CD14-positive monocyte (primary cell): ENCODE measurements at regions not wholly inside any gene's neighbourhood (a gene's known extent, or its start where the extent isn't known, plus 50 kb on each side); places are given as distances from the start of the nearest gene placed in this dataset.

Experiments
- DNase-seq, 3 donors: peaks; one replicate each; pipeline ENCODE4 v3.0.0-alpha.2; 2011 to 2022
- H2AFZ ChIP-seq: 2 replicates; pipeline ENCODE4 v1.6.0; 2012; ENCODE audit warnings: mild to moderate bottlenecking, low read depth, low read length, inconsistent platforms; ENCODE audit not compliant: insufficient read depth, poor library complexity, severe bottlenecking
- H3K27ac ChIP-seq, 2 donors: 1 replicate in 1 of 2; 2 replicates in 1 of 2; pipeline ENCODE4 v1.5.1; 2012 to 2013; ENCODE audit warnings: low read length in 2 of 2, control low read depth in 1 of 2, inconsistent platforms in 1 of 2, low read depth in 1 of 2, mild to moderate bottlenecking in 1 of 2
- H3K27me3 ChIP-seq, 2 donors: one replicate each; pipeline versions ENCODE4 v1.6.0 to v1.6.1; 2011 to 2013; ENCODE audit warnings: low read length in 2 of 2; ENCODE audit not compliant: control insufficient read depth in 2 of 2, insufficient read depth in 2 of 2
- H3K36me3 ChIP-seq, 2 donors: replicated peaks in 1 of 2; 1 replicate in 1 of 2; 2 replicates in 1 of 2; pipeline versions ENCODE4 v1.5.1 to v1.6.1; 2012 to 2013; ENCODE audit warnings: low read length in 2 of 2, control low read depth in 1 of 2, inconsistent platforms in 1 of 2, mild to moderate bottlenecking in 1 of 2; ENCODE audit not compliant: insufficient read depth in 2 of 2, control insufficient read depth in 1 of 2
- H3K4me1 ChIP-seq, 2 donors: 1 replicate in 1 of 2; 2 replicates in 1 of 2; pipeline versions ENCODE4 v1.5.1 to v1.6.1; 2012 to 2013; ENCODE audit warnings: low read length in 2 of 2, control low read depth in 1 of 2, inconsistent platforms in 1 of 2, mild to moderate bottlenecking in 1 of 2, moderate library complexity in 1 of 2; ENCODE audit not compliant: insufficient read depth in 2 of 2, control insufficient read depth in 1 of 2
- H3K4me2 ChIP-seq: replicated peaks from 2 replicates; pipeline ENCODE3; 2012; ENCODE audit warnings: low read length, moderate library complexity, mild to moderate bottlenecking; ENCODE audit not compliant: poor library complexity, severe bottlenecking; ENCODE audit errors: extremely low read depth
- H3K4me3 ChIP-seq, 3 experiments: fragments of 200-600 bp in 1 of 3; sonication (generic) in 1 of 3; replicated peaks in 1 of 3; 1 replicate in 2 of 3; 2 replicates in 1 of 3; pipeline ENCODE4 v1.5.1; 2011 to 2013; ENCODE audit warnings: low read length in 3 of 3, mild to moderate bottlenecking in 3 of 3, control low read depth in 2 of 3, low read depth in 2 of 3, inconsistent platforms in 1 of 3, moderate library complexity in 1 of 3
- H3K79me2 ChIP-seq: 2 replicates; pipeline ENCODE4 v1.6.0; 2012; ENCODE audit warnings: mild to moderate bottlenecking, control low read depth, inconsistent platforms, low read length, moderate library complexity; ENCODE audit not compliant: insufficient read depth
- H3K9ac ChIP-seq: 2 replicates; pipeline ENCODE4 v1.6.0; 2017; ENCODE audit warnings: low read length, mild to moderate bottlenecking; ENCODE audit not compliant: insufficient read depth, poor library complexity, severe bottlenecking
- H3K9me3 ChIP-seq, 2 donors: replicated peaks in 1 of 2; 1 replicate in 1 of 2; 2 replicates in 1 of 2; pipeline versions ENCODE4 v1.5.1 to v1.6.1; 2012 to 2013; ENCODE audit warnings: low read length in 2 of 2, control low read depth in 1 of 2; ENCODE audit not compliant: control insufficient read depth in 1 of 2, insufficient read depth in 1 of 2
- H4K20me1 ChIP-seq: 2 replicates; pipeline ENCODE4 v1.6.0; 2012; ENCODE audit warnings: mild to moderate bottlenecking, low read length, control low read depth, moderate library complexity; ENCODE audit not compliant: insufficient read depth
- H3K27ac Mint-ChIP-seq, 7 donors: one replicate each; pipeline ENCODE4 v1.8.0; 2020; ENCODE audit warnings: mild to moderate bottlenecking in 7 of 7, mixed read lengths in 7 of 7, moderate library complexity in 6 of 7, inconsistent platforms in 2 of 7
- H3K27me3 Mint-ChIP-seq, 3 donors: one replicate each; pipeline ENCODE4 v1.8.0; 2021 to 2022; ENCODE audit warnings: low read depth in 3 of 3, mild to moderate bottlenecking in 3 of 3, mixed read lengths in 3 of 3, moderate library complexity in 3 of 3, inconsistent platforms in 1 of 3
- H3K36me3 Mint-ChIP-seq, 2 donors: one replicate each; pipeline ENCODE4 v1.8.0; 2020; ENCODE audit warnings: mixed read lengths in 2 of 2, inconsistent platforms in 1 of 2, mild to moderate bottlenecking in 1 of 2
- H3K4me1 Mint-ChIP-seq: one replicate; pipeline ENCODE4 v1.8.0; 2020; ENCODE audit warnings: mild to moderate bottlenecking, mixed read lengths
- H3K4me3 Mint-ChIP-seq, 2 donors: one replicate each; pipeline ENCODE4 v1.8.0; 2020; ENCODE audit warnings: mild to moderate bottlenecking in 2 of 2, mixed read lengths in 2 of 2, moderate library complexity in 1 of 2
- H3K9me3 Mint-ChIP-seq, 7 donors: one replicate each; pipeline ENCODE4 v1.8.0; 2020 to 2022; ENCODE audit warnings: mixed read lengths in 7 of 7, mild to moderate bottlenecking in 6 of 7, moderate library complexity in 6 of 7, inconsistent platforms in 2 of 7
- WGBS: methylation state at CpG from one replicate; pipeline ENCODE4 v1.1.5; 2013; ENCODE audit warnings: missing lambda C conversion rate; ENCODE audit not compliant: insufficient coverage; 5-methylcytosine and 5-hydroxymethylcytosine counted together
- intact Hi-C, 2 donors: fragments of 100-400 bp; cut with micrococcal nuclease; formaldehyde crosslinking; loops; one replicate each; pipeline versions ENCODE4 v1.15.0 to v1.15.1; 2023
- TF ChIP-seq, protein P1 (sequence below): fragments of 200-600 bp; IDR thresholded peaks from one replicate; pipeline ENCODE4 v1.8.0; 2022; ENCODE audit warnings: antibody characterized with exemption, mild to moderate bottlenecking

DNA sequence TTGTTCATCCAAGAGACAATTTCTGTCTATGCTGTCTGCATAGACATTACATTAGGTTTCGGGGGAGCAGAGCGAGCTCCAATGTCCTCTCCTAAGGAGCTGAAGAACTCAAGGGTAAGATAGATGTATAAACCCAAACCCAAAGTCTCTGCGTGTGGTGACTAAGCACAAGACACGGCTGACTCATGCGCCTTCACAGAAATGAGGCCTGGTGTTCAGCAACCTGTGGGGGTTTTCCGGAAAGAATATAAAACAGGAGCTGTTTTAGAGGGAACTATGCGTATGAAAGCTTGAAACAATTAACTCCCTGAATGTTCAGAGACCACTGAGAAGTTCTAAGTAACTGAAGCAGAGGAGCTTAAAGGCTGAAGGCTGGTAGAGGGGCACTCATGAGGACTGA lies 154.7 kb downstream of the SOX11 start:
- H3K27me3 ChIP-seq = no peaks in the 10 kb centered on the region
- Mint-ChIP-seq H3K27ac (no peak overlapping the region), H3K4me3 (no peak overlapping the region), H3K4me1 (no peaks in the 10 kb centered on the region), H3K36me3 (no peaks in the 10 kb centered on the region), H3K9me3 (peaks cover 0 to 14% (median 4%) of the 10 kb centered on the region in 7 donors), H3K27me3 (no peaks in the 10 kb centered on the region)
- no peak overlapping the region for H3K4me3 ChIP-seq
- no peak overlapping the region for H3K4me2 ChIP-seq
- no peaks in the 10 kb centered on the region for H3K79me2 ChIP-seq
- H3K27ac ChIP-seq = no peak overlapping the region
- no peaks in the 10 kb centered on the region for H4K20me1 ChIP-seq
- TF ChIP-seq, protein P1, sequence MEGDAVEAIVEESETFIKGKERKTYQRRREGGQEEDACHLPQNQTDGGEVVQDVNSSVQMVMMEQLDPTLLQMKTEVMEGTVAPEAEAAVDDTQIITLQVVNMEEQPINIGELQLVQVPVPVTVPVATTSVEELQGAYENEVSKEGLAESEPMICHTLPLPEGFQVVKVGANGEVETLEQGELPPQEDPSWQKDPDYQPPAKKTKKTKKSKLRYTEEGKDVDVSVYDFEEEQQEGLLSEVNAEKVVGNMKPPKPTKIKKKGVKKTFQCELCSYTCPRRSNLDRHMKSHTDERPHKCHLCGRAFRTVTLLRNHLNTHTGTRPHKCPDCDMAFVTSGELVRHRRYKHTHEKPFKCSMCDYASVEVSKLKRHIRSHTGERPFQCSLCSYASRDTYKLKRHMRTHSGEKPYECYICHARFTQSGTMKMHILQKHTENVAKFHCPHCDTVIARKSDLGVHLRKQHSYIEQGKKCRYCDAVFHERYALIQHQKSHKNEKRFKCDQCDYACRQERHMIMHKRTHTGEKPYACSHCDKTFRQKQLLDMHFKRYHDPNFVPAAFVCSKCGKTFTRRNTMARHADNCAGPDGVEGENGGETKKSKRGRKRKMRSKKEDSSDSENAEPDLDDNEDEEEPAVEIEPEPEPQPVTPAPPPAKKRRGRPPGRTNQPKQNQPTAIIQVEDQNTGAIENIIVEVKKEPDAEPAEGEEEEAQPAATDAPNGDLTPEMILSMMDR = no peak
- intact Hi-C loops = no loop called here
- no peaks in the 10 kb centered on the region for H3K36me3 ChIP-seq
- WGBS = 100% methylated on average over 1 of the region's 7 CpGs
- H2AFZ ChIP-seq = no peak overlapping the region
- no peaks in the 10 kb centered on the region for H3K4me1 ChIP-seq
- H3K9me3 ChIP-seq = peaks cover 3 to 4% of the 10 kb centered on the region in 2 donors
- H3K9ac ChIP-seq = no peak overlapping the region
- no peak for DNase-seq

DNA sequence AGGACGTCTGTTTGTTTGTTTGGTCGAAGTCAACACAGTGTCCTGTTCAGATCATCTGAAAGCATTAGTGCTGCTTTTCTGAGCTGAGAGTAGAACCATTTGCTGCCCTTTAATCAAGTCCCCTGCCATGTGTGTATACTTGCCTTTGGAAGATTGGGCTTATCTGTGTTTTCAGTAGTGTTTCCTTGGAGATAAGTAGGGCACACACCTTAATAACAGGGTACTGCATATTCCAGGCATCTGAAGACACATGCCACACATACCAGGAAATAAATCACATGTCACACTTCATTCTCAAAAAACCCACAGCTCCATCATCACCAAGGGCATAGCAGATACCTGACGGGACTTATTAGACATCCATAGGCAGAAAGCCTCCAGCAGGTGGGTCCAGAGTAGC lies 157.4 kb downstream of the SOX11 start:
- Histone ChIP-seq H3K27me3 (no peaks in the 10 kb centered on the region), H4K20me1 (no peaks in the 10 kb centered on the region), H3K27ac (no peak overlapping the region), H3K9ac (no peak overlapping the region), H2AFZ (no peak overlapping the region), H3K9me3 (peaks cover 3 to 11% of the 10 kb centered on the region in 2 donors), H3K79me2 (no peaks in the 10 kb centered on the region), H3K36me3 (no peaks in the 10 kb centered on the region), H3K4me1 (no peaks in the 10 kb centered on the region), H3K4me3 (no peak overlapping the region), H3K4me2 (no peak overlapping the region)
- TF ChIP-seq, protein P1 = no peak
- no peak overlapping the region for H3K4me3 Mint-ChIP-seq
- H3K9me3 Mint-ChIP-seq = peaks cover 0 to 5% (median 4%) of the 10 kb centered on the region in 7 donors
- H3K4me1 Mint-ChIP-seq = no peaks in the 10 kb centered on the region
- no peaks in the 10 kb centered on the region for H3K27me3 Mint-ChIP-seq
- intact Hi-C loops = no loop called here
- no peak overlapping the region for H3K27ac Mint-ChIP-seq
- WGBS = 71% methylated on average over 3 of the region's 3 CpGs
- no peaks in the 10 kb centered on the region for H3K36me3 Mint-ChIP-seq
- DNase-seq = no peak
